HL-60 (cell line): ENCODE measurements at regions not wholly inside any gene's neighbourhood (a gene's known extent, or its start where the extent isn't known, plus 50 kb on each side); places are given as distances from the start of the nearest gene placed in this dataset.

ENCODE experiments used
- POLR2AphosphoS5 ChIP-seq: IDR thresholded peaks from 2 replicates; pipeline ENCODE4 v1.6.1; 2012; ENCODE audit warnings: low read depth
- TF ChIP-seq, protein P1 (sequence below): IDR thresholded peaks from one replicate; pipeline ENCODE4 v1.5.1; 2011; ENCODE audit warnings: low read length, control low read depth, inconsistent platforms; ENCODE audit not compliant: insufficient read depth

DNA sequence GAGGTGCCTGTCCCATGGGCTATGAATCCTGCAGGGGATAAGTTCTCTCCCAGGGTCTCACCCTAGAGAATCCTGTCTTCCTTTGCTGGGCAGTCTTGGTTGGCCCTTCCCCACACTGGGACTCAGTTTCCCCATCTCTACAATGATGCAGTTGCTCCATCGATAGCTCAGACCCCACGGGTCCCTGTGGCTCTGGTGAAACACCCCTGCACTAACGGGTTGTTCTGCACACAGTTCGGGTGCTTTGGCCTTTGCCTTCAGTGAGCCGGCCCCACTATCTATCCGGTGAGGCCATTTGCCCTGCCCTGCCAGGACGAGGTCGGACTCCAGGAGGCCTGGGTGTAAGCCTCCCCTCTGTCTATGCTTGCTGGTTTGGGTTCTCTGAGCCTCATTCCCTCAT, 76.5 kb upstream of the PCBD1 start:
- TF ChIP-seq, protein P1, sequence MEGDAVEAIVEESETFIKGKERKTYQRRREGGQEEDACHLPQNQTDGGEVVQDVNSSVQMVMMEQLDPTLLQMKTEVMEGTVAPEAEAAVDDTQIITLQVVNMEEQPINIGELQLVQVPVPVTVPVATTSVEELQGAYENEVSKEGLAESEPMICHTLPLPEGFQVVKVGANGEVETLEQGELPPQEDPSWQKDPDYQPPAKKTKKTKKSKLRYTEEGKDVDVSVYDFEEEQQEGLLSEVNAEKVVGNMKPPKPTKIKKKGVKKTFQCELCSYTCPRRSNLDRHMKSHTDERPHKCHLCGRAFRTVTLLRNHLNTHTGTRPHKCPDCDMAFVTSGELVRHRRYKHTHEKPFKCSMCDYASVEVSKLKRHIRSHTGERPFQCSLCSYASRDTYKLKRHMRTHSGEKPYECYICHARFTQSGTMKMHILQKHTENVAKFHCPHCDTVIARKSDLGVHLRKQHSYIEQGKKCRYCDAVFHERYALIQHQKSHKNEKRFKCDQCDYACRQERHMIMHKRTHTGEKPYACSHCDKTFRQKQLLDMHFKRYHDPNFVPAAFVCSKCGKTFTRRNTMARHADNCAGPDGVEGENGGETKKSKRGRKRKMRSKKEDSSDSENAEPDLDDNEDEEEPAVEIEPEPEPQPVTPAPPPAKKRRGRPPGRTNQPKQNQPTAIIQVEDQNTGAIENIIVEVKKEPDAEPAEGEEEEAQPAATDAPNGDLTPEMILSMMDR = no peak
- TF ChIP-seq POLR2AphosphoS5 = no peak
